ENCODE measurements at regions not wholly inside any gene's neighbourhood (a gene's known extent, or its start where the extent isn't known, plus 50 kb on each side); places are given as distances from the start of the nearest gene placed in this dataset.
"Not testable (repeated sequence)": the region's sequence is repeated elsewhere in the genome, so short reads cannot be mapped to it uniquely, and the experiment has no call there.

GRCh38 chr18:4762330-4762729 is 307.2 kb upstream of the DLGAP1 start:
- Histone ChIP-seq H3K4me3 (ENCODE audit: low read depth, low read length) (no peak overlapping the region), H3K27ac (ENCODE audit: low read depth, low read length) (no peak overlapping the region), H3K9me3 (ENCODE audit: control insufficient read depth, insufficient read depth, low read length) (peaks cover 32% of the 10 kb centered on the region), H3K27me3 (ENCODE audit: control insufficient read depth, insufficient read depth, low read length) (no peaks in the 10 kb centered on the region)
- ChIA-PET CTCF (no interaction called here), POLR2A (no interaction called here)
- TF ChIP-seq, protein P1, sequence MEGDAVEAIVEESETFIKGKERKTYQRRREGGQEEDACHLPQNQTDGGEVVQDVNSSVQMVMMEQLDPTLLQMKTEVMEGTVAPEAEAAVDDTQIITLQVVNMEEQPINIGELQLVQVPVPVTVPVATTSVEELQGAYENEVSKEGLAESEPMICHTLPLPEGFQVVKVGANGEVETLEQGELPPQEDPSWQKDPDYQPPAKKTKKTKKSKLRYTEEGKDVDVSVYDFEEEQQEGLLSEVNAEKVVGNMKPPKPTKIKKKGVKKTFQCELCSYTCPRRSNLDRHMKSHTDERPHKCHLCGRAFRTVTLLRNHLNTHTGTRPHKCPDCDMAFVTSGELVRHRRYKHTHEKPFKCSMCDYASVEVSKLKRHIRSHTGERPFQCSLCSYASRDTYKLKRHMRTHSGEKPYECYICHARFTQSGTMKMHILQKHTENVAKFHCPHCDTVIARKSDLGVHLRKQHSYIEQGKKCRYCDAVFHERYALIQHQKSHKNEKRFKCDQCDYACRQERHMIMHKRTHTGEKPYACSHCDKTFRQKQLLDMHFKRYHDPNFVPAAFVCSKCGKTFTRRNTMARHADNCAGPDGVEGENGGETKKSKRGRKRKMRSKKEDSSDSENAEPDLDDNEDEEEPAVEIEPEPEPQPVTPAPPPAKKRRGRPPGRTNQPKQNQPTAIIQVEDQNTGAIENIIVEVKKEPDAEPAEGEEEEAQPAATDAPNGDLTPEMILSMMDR (IDR thresholded peaks at IDR 0.05; ENCODE audit: low read depth, low read length) = no peak
- no peak for DNase-seq (ENCODE audit: low read depth, low spot score)

GRCh38 chr18:4758980-4759379 is 303.9 kb upstream of the DLGAP1 start:
- CTCF ChIA-PET = no interaction called here
- no peak for DNase-seq (ENCODE audit: low read depth, low spot score)
- Histone ChIP-seq H3K27ac (ENCODE audit: low read depth, low read length) (no peak overlapping the region), H3K9me3 (ENCODE audit: control insufficient read depth, insufficient read depth, low read length) (peaks cover 32% of the 10 kb centered on the region), H3K27me3 (ENCODE audit: control insufficient read depth, insufficient read depth, low read length) (no peaks in the 10 kb centered on the region), H3K4me3 (ENCODE audit: low read depth, low read length) (no peak overlapping the region)
- POLR2A ChIA-PET = no interaction called here
- TF ChIP-seq, protein P1 (IDR thresholded peaks at IDR 0.05; ENCODE audit: low read depth, low read length) = no peak

DNA sequence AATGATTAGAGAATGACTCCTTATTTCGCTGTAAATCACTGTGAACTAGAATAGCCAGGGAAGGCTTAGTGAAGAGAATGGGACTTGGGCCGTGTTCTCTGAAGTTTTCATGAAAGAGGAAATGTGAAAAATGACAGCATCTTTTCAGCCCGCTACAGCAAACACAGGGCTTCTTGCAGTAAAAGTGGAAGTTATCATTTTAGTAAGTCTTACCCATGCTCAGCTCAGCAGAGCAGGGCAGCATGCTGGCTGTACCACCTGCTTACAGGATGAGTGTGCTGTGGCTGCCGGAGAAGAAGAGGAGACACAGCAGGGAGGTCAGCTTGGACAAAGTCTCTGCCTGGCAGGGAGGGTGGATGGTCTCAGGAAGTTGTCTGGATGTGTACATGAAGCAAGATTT is 300.7 kb upstream of the DLGAP1 start:
- Histone ChIP-seq H3K27me3 (ENCODE audit: control insufficient read depth, insufficient read depth, low read length) (no peaks in the 10 kb centered on the region), H3K9me3 (ENCODE audit: control insufficient read depth, insufficient read depth, low read length) (peaks cover 29% of the 10 kb centered on the region), H3K4me3 (ENCODE audit: low read depth, low read length) (no peak overlapping the region), H3K27ac (ENCODE audit: low read depth, low read length) (no peak overlapping the region)
- TF ChIP-seq, protein P1 (IDR thresholded peaks at IDR 0.05; ENCODE audit: low read depth, low read length) = no peak
- no peak for DNase-seq (ENCODE audit: low read depth, low spot score)
- POLR2A ChIA-PET = no interaction called here
- CTCF ChIA-PET = no interaction called here

GRCh38 chr18:4753151-4753550 is 298.0 kb upstream of the DLGAP1 start:
- H3K27me3 ChIP-seq (ENCODE audit: control insufficient read depth, insufficient read depth, low read length); DNase-seq (ENCODE audit: low read depth, low spot score); POLR2A ChIA-PET; CTCF ChIA-PET; H3K4me3 ChIP-seq (ENCODE audit: low read depth, low read length); H3K27ac ChIP-seq (ENCODE audit: low read depth, low read length): not testable (repeated sequence)
- peaks cover 18% of the 10 kb centered on the region for H3K9me3 ChIP-seq (ENCODE audit: control insufficient read depth, insufficient read depth, low read length)

GRCh38 chr18:4751523-4751922 is 296.4 kb upstream of the DLGAP1 start:
- CTCF ChIA-PET = no interaction called here
- H3K27me3 ChIP-seq (ENCODE audit: control insufficient read depth, insufficient read depth, low read length) = no peaks in the 10 kb centered on the region
- no peak for DNase-seq (ENCODE audit: low read depth, low spot score)
- POLR2A ChIA-PET = no interaction called here
- peaks cover 15% of the 10 kb centered on the region; the same call in 1 of the 2 replicates for H3K9me3 ChIP-seq (ENCODE audit: control insufficient read depth, insufficient read depth, low read length)
- no peak overlapping the region for H3K27ac ChIP-seq (ENCODE audit: low read depth, low read length)
- H3K4me3 ChIP-seq (ENCODE audit: low read depth, low read length) = no peak overlapping the region
- TF ChIP-seq, protein P1 (IDR thresholded peaks at IDR 0.05; ENCODE audit: low read depth, low read length) = no peak
